NK-92 treated with Interleukin-12 subunit alpha and Interleukin-12 subunit beta, amount 100 ng/mL, for 24 hours (cell line): ENCODE measurements at regions not wholly inside any gene's neighbourhood (a gene's known extent, or its start where the extent isn't known, plus 50 kb on each side); places are given as distances from the start of the nearest gene placed in this dataset.

Source experiments
- DNase-seq: peaks from one replicate; lab custom pipeline; 2025; lab: John Stamatoyannopoulos, UW

GRCh38 chr16:66315210-66315825, 51.2 kb upstream of the CDH5 start:
- peak; percentile 18 for DNase-seq

DNA sequence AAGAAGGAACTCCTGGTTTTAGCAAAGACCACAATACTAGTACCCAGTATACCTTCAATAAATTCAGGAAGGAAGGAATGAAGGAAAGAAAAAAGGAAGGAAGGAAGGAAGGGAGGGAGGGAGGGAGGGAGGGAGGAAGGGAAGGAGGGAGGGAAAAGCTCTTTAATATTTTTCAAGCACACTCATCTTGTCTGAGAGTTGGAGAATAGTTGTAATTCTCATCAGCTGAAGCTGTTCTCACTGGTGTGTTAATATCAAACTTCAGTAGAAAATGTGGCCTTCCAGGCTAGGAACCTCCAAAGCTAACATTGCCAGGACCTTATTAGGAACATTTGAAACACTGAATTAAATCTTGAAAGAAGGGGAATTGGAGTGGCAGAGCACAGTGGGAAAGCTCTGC, 55.2 kb upstream of the CDH5 start:
- no peak for DNase-seq

GRCh38 chr16:66309215-66309807, 57.2 kb upstream of the CDH5 start:
- no peak for DNase-seq

DNA sequence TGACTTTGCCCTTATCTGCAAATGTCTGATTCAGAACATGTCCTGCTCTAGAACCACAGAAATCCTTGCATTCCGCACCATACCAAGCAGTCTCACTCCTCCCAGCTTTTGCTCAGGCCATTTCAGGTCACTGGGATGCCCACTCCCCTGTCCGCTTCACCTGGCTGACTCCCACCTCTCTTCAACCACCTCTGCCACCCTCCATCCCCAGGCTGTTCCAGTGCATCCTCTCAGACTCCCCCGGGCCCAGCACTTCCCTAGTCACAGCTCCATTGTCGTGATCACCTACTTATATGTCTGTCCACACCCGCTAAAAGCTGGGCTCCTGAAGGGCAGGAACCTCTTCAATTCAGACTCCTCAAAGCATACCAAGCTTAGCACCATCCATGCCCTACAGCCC, 58.4 kb upstream of the CDH5 start:
- DNase-seq = no peak

DNA sequence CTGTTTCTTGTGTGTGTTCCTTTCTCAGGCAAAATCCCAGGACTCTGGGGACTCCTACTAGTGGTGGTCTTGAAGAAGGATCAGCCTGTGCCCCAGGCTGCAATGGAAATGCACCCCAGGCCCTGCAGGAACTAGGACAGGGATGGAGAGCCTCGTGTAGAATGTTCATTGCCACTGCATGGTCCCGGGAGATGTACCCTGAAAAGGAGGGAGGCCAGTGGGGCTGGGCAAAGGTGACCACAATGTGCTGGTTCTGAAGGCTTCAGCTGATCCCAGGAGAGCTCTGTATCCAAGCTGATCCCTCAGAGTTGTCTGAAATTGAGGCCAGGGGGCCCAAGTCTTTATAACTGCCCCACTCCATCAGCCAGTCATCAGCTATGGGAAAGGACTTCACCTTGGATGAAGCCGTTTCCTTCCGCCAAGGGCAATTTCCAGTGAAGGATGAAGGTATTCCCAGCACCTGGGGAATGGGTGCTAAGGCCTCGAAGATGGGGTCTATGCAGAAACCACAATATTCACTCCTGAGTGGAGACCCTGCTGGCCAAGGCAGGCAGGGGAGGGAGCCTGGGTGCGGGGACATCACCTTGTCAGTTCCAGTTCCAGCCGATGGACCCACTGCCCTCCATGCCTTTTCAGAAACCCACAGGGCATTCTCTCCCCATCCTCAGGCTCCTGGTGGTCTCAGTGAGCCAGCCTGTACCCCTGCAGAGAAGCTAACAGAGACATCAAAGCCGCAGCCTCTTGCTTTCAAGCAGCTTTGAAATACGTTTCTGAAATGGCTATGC, 59.9 kb upstream of the CDH5 start:
- no peak for DNase-seq

- DNase-seq = no peak
Observed at GRCh38 chr16:66304961-66305360, 61.5 kb upstream of the CDH5 start.

- no peak for DNase-seq
Observed at GRCh38 chr16:66304151-66304550, 62.3 kb upstream of the CDH5 start.

DNA sequence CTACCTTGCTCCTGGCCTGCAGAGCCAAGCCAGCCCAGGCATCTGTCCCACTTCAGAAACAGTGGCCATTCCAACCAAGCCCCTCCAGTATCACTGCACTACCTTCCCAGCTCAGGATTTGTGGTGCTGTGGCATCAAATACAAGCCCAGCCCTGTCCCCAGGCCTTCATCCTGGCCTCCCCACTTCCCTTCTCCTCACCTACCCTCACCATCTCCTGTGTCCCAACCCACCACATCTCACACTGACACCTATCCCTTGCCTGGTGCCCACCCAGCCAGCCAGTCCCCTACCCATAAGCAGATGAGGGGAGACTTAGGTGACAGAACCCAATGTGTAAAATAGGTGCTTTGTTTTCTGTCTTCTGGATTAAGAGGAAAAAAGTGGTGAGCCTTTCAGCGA, 66.0 kb upstream of the CDH5 start:
- no peak for DNase-seq

DNA sequence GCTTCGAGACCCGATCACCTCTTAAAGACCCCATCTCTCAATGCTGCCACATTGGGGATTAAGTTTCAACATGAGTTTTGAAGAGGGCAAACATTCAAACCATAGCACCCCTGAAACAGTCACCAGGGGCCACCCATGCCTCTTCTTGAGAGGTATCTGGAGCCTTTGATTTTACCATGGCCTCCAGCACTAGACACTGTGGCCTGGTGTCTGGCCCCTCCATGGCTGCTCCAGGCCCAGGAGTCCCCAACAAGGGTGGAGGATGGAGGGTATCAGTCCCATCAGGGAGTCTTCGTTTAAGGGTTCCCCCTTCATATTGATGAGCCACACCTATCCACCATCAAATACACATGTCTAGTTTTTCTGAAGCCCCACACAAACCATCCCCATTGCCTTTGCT, 66.5 kb upstream of the CDH5 start:
- no peak for DNase-seq

DNA sequence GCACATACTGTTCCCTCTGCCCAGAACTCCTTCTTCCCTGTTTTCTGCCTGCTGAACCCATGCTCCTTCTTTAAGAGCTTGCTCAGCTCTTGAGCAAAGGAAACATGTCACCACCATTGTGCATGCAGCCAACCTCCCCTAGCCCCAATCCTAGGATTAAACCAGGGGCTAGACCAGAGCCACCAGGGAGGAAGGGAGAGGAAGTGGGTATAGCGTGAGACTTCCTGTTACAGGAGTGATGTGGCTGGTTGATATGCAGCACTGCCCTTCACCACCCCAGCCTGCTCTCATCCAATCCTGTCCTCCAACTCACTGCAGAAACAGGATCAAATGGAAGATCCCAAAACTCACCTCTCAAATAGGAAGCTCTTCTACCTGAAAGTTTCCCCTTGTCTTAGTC, 67.1 kb upstream of the CDH5 start:
- DNase-seq = no peak

DNA sequence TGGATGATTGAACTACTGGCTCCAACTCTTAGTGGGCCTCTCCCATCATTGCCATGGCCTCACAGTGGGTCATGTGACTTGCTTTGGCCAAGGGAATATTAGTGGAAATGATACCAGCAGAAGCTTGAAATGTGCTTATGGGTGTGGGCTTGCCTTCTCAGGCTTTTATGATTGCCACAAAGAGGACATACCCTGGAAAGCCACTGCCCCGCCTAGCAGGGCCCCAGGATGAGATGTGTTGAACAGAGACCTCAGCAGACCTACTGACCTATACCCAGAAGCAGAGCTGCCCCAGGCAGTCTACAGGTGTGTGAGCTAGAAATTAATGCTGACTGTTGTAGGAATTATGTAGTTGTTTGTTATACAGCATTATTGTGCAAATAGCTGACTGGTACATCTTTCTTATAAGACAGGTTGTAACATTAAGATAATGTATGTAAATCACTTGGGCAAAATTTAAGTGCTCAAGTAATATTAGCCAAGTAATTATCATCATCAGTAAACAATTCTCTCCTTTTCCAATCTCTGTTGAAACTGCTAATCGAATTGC, 67.8 kb upstream of the CDH5 start:
- no peak for DNase-seq

DNA sequence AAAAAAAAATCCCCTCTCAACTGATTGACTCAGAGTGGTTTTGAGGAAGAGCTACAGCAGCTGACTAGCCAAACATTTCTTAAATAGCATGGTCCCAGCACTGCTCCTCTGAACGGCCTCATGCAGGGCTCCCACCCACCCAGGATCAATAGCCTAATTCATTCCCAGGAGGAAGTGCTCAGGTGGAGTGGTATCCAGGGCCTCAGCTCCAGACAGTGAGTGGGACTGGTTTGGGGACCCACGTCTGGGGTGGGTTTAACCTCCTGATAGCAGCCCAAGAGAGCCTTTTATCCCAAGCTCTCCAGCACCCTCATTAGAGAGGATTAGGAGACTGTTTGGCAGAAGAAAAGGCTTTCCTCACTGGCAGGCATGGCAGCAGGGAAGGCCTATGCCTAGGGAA, 68.5 kb upstream of the CDH5 start:
- no peak for DNase-seq

DNA sequence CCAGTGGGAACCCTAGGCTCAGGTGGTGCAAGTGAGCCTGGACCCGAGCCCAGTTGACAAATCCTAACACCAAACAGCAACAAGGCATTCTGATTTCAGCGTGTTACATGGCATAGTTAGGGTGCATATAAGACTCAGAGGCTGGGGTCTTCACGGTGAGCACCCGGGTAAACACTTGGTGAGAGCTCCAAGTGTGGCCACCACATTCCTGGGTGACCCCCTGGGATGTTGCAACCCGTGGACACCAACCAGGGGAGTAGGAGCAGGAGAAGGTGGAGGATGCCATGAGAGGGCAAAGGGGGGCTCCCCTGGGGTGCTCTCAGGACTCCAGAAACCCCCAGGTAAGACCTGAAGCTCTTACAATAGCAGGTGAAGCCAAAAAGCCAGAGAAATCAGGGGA, 69.9 kb upstream of the CDH5 start:
- DNase-seq = no peak

DNA sequence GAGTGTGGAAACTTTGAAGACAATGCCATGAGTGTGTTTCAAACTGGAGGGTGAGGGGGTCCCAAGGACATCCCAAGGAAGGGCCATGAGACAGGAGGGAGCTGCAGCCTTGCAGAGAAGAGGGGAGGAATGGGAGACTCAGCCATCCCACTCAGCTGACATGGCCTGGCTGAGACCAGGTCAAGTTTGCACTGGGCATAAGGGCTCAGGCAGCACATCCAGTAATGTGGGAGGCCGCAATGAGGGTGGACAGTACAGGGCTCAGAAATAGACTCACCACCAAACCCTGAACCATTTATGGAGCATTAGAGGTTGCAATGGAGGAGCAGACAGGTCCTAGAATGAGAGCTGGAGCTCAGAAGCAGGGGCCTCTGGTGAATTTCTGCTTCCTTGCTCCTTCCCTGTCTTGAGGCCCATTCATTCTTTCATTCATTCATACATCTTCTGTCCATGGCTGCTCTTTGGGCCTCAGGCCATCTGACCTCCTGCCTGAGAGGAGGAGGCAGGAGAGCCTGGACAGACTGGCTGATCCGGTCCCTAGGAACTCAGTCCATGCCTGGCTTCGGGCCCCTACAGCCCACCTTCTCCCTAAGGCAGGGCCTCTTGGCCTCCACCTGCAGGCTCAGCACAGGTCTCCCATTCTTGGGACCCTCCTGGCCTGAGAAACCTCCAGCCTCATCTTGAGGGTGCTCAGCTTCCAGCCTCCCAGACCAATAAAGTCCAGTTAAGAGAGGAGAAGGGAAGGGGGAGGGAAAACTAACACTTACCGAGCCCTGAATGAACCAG, 70.5 kb upstream of the CDH5 start:
- no peak for DNase-seq

GRCh38 chr16:66295213-66295612, 71.3 kb upstream of the CDH5 start:
- DNase-seq = no peak

DNA sequence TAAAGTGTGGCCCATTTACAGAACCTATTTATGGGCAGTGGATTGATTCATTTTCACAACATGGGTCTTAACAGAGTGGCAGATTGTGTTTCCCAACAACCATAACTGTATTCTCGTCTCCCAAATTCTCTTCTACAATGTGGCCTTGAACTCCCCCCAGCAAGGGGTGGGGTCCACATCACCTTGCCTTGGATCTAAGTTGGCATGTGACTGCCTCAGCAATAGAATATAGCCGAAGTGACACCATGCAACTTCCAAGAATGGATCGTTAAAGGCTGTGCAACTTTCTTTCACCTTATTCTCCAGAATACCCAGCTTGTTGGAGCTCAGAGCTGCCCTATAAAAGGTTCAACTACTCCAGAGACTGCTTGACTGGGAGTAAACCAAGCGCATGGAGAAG, 72.0 kb upstream of the CDH5 start:
- no peak for DNase-seq

- no peak for DNase-seq
Observed at GRCh38 chr16:66293932-66294331, 72.6 kb upstream of the CDH5 start.

DNA sequence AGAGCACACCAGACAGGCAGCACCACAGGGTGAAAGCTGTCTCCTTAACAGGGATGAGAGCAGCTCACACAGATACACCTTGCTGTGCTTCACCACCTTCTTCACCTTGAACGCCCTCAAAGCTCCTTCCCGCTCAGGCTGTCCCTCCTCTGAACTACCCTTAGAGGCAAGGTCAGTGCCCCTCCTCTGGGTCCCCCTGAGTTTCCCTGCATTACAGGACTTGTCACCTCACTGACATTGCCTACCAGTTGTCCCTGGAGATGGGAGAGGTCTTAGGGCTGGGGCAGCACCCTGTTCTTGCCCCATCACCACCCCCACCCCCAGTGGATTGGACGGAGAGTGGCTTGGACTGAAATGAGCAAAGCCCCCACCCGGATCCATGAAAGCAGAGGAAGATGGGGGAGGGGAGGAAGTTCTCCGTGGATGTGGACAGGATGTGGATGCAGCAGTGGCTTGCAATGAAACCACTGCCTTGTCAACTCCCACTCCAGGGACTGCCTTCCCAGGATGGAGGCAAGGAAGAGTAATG, 73.2 kb upstream of the CDH5 start:
- no peak for DNase-seq

- DNase-seq = no peak
Observed at GRCh38 chr16:66292241-66292935, 74.1 kb upstream of the CDH5 start.

DNA sequence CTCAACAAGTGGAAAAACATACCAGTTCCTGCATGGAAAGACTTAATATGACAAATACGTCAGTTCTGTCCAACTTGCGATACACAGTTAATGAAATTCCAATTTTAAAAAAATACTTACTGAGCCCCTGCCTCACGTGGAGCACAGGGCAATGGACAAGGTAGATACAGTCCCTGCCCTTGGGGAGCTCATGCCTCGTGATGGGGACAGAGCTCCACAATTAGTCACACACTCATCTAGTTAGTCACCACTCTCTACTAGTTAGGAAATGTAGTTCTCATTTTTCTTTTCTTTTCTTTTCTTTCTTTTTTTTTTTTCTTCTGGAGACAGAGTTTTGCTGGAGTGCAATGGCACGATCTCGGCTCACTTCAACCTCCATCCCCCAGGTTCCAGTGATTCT, 74.7 kb upstream of the CDH5 start:
- no peak for DNase-seq

- DNase-seq = no peak
Observed at GRCh38 chr16:66290431-66290830, 76.1 kb upstream of the CDH5 start.

- DNase-seq = no peak
Observed at GRCh38 chr16:66289986-66290385, 76.5 kb upstream of the CDH5 start.
